HG03432 (cell line): ENCODE measurements at regions not wholly inside any gene's neighbourhood (a gene's known extent, or its start where the extent isn't known, plus 50 kb on each side); places are given as distances from the start of the nearest gene placed in this dataset.
A peak's percentile ranks its signal among the peaks of the same experiment; 100 is the strongest.

ENCODE experiments used
- ATAC-seq: cut with Tn5 transposase; IDR thresholded peaks from one replicate; pipeline ENCODE4 v1.9.1; 2021; ENCODE audit warnings: mild to moderate bottlenecking, moderate library complexity; ENCODE audit not compliant: unreplicated experiment

DNA sequence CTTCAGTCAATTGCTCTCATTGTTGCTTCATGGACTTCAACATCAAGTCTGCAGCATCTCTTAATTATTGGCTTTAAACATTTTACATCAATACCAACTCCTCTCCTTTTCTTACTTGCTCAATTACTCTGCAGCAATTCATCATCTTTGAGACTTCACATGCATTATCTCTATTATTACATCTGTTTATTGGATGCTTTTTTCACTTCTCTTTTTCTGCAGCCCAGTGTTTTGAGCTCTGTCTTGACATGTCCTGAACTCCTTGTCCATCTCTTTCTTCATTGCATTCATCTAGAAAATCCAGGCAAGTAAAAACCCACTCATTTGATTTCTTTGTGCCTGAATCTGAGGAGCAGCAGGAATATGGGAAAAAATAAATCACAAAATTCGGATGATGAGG, 647.9 kb downstream of the PLCL1 start:
- ATAC-seq, result peak; percentile 77

DNA sequence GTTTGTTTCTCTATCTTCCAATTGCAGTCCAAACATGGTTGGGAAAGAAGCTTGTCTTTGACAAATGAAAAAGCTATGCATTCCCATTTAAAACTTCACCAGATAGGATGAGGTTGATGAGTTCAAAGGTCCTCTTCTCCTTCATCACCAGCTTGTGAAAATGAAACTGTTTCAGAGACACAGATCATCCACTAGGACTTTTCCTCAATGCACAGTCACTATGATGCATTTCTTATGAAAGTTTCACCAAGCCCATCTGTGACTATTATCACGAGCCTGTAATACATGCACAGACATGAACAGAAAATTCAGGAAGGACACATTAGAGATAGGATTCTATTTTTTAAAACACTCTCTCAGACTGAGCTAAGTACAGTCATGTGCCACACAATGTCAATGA, 644.4 kb downstream of the PLCL1 start:
- ATAC-seq, result no peak

DNA sequence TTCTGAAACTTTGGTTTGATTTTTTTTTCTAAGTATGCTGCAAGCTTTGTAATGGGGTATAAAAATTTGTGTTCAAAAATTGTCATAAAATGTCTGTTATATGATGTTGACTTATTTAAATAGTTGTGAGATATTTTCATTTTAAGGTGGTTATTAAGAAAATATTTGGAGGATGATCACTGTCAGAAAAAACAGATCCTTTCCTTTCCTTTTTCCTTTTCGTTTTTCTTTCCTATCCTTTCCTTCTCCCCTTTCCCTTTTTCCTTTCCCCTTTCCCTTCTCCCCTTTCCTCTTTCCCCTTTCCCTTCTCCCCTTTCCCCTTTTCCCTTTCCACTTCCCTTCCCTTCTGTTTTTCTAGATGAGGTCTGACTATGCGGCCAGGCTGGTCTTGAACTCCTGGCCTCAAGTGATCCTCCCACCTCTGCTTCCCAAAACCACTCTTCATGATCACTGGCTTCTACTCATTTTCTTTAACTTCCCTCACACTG, 640.5 kb downstream of the PLCL1 start:
- no peak for ATAC-seq

DNA sequence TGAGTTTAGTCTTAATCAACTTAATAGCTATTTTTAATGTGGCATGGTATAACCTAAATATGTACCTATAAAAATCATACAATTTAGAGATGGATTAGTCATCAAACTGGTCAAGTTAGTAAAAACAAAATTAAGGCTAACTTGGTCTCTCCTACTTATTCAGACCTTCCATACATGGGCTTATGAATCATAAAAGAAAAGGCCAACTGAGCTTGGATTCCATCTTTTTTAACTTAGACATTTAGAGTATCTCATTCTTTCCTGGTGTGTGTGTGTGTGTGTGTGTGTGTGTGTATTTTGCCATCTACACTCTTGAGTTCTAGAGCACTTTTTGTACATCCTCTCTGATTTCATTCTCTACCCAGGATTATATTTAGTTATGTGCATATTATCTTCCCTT, 637.5 kb downstream of the PLCL1 start:
- ATAC-seq, result no peak

DNA sequence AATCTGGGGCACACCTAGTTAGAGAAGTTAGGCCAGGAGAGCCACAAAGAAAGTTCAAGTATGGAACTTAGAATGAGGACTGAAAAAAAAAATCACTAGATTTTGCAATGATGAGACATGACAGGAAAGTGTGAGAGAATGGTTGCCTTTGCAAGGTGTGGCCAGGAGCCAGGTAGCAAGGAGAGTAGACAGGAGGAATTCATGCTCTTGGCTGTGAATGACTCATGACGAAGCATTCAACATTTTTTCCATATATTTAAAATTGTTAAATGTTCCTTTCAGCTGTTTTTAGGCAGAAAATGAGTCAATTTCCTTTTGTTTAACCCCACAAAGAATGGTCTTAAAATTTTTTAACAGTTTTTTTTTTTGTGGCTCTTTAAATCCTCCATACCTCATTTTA, 636.9 kb downstream of the PLCL1 start:
- no peak for ATAC-seq

DNA sequence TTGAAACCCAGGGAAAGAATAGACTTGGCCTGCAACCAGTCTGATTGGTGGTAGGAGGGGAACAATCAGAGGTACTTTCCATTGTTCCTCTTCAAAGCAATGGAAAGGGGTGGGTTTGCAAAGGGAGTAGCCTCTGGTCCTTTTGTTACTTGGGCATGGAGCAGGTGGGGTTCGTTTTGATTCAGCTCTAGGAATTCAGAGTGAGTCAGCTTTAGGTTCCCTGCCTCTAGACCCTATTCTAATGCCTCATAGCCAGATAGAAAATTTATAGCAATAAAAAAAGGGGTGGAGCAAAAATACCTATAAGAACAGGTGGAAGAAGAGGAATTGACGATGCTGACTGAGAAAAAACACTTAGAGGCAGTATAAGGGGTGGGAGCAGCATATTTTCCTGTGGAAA, 636.4 kb downstream of the PLCL1 start:
- ATAC-seq, result no peak

DNA sequence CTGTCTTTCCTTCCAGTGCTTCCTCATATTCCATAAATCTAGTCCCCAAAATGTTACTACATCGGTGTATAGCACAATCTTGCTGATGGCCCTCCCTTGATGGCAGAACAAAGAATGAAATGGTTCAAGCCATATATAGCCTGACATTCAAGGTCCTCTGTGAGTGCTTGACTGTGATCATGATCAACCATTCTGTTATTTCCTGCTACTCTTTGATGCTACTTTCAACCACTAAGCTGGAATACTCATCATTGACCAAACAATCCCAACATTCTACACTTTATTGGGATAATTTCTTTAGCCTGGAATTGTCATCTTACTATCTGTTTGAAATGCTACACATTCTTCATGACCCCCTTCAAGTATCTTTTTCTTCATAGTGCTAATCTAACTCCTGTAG, 633.9 kb downstream of the PLCL1 start:
- no peak for ATAC-seq

DNA sequence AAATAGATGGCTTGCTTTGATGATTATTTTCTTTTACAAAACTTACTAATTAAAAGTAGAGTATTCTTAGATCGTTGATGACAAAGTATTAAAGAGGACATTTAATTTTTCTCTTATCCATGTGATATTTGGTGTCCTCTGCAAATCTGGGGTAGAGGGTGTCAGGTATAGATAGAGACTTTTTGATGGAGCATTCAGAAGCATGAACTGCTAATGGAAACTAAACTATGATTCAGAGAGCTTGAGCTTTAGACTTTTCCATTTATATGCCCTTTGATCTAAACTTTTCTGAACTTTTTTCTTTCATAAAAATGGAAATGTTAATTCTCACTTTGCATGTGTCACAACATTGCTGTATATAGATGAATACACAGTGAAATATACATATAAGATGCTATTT, 619.7 kb downstream of the PLCL1 start:
- no peak for ATAC-seq

DNA sequence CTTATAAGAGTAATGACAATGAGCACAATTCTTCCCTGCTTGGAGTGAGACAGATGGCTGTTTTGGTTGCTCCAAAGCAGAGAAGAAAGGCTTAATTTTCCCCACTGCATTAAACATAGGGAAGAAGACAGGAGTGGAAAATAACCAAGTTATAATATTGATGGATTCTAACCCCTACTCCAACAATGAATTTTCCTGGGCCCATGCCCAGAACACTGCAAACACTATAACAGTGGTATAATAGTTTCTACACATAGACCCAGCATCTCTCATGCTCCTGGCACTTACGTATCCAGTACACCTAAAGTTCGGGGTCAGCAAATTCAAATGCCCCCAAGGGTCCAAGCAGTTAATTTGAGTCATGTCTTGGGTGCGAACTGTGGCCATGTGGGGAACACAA, 613.4 kb downstream of the PLCL1 start:
- ATAC-seq, result no peak

DNA sequence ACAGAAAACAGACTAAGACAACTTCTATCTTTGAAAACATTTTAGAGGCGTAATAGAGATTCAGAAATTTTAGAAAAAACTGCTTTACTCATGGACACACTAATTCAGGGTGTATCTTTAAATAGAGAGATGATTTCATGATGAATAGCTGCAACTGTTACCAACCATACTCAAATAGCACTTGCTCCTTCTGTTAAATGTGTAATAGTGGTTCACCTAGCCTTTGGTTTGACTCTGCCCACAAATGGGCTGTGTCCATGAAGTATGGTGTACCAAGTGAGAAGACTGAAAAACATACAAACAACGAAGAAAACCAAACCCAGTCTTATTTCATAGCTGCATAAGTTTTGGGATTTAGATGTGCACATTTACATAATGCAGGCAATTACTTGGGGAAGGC, 610.6 kb downstream of the PLCL1 start:
- ATAC-seq, result no peak

DNA sequence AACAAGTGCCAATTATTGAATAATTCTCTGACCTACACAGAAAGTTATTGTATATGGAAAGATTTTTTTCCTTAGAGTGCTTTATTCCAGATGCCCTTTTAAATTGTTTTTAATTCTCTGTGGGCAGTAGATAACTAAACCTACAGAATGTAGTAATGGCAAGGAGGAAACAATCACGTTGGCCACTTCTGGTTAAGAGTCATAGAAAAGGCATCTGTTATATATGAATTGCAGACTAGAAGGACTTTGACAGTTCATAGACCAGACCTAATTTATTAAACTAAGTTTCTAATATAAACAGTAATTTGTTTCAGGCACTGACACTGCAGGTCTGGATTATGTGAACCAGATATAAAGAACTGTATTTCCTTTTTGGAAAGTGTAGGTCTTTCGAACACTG, 607.5 kb downstream of the PLCL1 start:
- no peak for ATAC-seq

DNA sequence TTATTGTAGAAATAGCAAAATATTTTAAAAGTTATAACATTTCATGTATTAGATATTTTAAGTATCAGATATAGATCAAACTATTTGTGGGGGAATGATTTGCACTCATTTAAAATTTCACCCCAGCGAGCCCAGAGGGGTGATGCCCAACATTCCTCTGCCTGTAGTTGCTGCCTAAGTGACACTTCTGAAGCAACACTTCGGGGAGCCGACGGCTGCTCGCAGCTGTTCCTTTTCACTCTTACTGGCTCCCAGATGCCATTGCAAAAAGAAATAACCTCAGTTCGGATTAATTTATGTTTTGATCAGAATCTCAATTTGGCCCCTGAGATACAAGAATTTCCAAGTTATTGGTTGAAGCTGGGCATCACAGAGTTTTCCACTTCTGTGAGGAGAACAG, 603.8 kb downstream of the PLCL1 start:
- ATAC-seq, result no peak

DNA sequence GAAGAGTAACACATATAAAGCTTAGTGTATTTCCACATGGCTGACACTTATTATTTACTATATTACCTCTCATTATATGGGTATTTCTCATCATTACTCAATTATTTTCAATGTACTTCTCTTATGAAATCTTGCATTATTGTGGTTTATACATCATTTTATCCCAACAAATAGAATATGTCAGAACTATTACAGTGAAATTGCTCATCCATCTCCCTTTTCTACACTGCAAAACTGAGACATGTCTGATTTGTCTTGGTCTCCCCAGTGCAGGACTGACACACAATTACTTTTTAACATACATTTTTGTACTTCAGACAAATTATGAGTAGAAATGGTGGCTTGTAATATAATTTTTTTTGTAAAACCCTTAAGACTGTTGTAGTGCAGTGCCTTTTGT, 600.9 kb downstream of the PLCL1 start:
- no peak for ATAC-seq

DNA sequence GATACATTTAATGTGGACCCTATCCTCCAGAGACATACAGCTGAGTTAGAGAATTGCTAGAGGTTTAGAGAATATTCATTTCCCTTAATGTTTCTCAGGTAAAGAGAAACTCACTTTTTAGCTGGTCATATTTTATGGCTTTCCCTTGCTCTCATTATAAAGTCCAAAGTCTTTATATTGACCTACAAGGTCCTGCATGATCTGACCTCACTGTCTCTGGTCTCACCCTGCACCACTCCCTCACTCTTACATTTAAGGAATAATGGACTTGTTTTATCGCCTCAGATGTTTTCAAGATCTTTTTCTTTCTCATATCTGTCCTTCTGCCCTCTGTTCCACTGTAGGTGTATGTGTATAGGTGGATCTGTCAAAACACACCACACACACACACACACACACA, 597.3 kb downstream of the PLCL1 start:
- no peak for ATAC-seq

DNA sequence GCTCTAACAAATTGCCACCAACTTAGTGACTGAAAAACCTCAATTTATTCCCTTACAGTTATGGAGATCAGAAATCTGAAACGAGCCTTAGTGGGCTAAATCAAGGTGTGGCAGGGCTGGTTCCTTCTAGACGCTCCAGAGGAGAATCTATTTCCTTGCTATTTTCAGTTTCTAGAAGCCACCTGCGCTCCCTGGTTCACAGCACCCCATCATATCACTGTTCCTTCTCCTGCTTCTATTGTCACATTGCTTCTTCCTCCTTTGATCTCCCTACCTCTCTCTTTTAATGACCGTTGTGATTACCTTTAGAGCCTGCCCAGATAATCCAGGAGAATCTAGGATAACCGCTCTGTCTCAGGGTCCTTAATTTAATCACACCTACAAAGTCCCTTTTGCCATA, 596.6 kb downstream of the PLCL1 start:
- ATAC-seq, result no peak

DNA sequence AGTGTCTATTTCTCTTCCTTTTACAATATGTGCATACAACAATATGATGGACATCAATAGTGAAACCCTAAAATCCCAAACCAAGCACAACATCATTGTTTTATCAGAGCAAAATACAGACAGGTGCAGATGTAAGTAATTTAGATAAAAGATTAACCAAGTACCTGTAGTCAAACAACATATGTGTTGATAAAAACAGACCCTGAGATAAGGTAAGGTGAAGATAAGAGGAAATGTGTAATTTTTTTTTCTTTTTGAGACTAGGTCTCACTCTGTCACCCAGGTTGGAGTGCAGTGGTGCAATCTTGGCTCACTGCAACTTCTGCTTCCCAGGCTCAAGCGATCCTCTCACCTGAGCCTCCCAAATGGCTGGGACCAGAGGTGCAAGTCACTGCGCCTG, 589.8 kb downstream of the PLCL1 start:
- ATAC-seq, result no peak

DNA sequence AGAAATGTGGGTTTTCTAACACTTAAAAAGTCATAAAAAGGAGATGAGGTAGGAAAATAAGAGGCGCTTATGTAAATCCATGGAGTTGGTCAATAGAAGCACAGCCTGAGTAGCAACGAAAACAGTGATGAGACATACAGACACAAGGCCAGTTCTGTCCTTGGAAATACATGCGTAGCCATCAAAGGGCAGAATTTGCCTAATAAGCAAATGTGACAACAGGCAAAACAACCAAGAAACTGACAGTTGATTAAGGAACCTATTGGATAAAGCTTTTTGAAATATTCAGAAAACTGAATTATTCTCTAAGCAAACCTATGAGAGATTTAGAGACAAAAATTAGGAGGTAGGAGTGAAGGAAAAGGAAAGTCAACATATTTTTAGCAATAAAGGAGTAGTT, 586.3 kb downstream of the PLCL1 start:
- ATAC-seq, result no peak

DNA sequence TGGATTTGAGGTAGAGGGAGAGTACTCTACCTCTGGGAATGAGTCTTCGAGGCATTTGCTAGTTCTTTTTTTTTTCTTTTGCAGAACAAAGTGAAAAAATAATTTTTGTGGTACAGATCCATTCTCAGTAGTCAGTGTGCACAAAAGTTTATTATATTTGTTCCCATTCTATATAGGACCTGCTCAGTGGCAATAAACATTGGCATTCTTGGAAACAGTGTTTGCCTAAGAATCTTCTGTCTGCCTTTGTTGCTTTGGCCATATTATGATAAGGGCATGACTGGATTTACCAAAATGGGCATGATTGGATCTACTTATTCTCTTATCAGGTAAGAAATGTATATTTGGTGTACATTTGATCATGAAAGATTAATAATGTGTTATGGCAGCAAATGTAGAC, 583.3 kb downstream of the PLCL1 start:
- no peak for ATAC-seq

DNA sequence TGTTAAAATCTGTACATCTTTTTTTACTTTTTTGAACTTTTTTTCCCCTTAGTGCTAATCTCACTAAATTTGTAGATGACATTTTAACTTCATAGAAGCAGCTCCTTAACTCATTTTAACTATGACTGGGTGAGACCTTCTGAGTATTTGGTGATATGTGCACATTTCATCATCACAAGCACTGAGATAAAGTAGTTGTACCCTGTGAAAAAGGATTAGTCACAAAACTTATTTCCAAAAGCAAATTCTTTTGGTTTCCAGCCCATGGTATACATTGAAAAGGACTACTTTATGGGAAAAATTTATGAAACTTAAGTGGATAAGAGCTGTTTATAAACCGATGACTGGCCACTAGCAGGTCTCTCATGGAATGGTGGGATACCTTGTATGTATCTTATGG, 581.5 kb downstream of the PLCL1 start:
- ATAC-seq, result no peak

DNA sequence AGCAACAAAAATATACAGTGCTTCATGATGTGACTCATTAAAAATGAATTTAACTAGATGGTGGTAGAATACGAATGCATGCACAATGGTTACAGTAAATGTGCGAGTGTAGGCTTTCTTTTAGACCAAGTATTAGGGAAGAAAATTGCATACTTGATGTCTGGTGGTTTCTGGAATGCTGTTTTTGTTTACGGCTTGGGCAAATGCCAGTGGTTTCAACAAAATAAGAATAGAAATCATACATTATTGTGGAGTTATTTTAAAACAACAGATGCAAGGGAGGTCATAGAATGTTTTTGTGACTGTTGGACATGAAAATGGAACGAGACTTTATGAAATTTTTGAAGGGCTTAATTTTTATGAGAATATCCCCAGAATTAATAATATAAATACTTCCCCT, 580.9 kb downstream of the PLCL1 start:
- ATAC-seq, result no peak

DNA sequence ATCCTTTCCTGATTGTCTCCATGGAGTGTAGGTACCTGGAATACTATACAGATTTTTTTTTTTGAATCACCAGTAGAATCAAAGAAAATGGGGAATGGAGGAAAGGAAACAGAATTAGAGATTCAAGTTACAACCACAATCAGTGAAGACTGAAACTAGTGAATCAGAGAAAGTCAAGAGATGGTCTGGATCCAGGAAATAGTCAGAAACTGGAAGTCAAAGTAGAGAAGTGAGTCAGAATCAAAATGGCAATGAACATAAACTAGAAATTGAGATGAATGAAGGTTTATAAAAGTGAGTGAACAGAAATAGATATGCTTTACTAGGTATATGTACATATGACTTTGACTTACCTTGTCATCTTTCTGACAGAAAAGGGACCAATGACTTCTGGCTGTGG, 579.0 kb downstream of the PLCL1 start:
- ATAC-seq, result no peak

DNA sequence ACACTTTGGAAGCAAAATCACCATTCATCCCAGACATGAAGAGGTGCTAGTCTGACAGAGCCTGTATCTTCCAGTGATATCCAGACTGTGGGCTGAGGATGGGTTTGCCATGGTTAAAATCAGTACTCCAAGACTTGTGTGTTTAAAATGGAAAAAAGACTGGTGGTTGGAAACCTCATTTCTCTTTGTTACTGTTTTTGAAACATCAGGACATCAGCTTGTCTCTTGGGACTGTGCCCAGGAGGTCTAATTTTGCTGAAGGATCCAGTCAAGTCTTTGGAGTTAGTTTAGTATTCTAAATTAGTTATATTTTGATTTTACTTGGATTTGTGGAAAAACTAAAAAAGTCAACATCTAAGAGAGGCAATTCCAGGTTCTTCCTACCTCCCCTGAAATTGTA, 578.4 kb downstream of the PLCL1 start:
- ATAC-seq, result no peak

DNA sequence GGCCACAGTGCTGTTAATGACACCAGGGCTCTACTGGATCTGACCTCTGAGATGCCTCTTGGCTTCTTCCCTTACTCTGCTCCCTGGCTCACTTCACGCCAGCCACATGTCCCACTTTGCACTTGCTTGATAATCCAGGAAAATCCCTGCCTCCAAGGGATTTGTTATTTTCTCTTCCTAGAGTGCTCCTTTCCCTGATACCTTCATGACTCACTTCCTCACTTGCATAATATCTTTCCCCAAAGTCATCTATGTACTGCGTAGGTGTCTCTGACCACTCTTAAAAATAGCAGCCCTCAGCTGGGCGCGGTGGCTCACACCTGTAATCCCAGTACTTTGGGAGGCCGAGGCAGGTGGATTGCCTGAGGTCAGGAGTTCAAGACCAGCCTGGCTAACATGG, 572.3 kb downstream of the PLCL1 start:
- no peak for ATAC-seq

DNA sequence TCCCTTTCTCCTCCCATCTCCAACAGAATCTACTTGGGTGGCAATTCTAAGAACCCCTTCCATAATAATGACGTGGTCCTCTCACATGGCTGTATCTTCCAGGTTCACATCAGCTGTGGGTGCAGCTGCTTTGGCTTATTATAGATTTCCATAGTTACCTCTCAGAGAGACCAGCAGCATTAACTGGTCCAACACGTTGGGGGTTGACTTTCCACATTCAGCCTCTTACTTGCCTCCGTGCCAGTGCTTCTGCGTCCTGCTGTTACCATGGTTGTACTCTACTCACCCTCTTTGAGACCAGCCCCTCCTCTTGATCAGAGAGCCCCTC, 570.7 kb downstream of the PLCL1 start:
- ATAC-seq, result no peak
